ENCODE measurements at regions not wholly inside any gene's neighbourhood (a gene's known extent, or its start where the extent isn't known, plus 50 kb on each side); places are given as distances from the start of the nearest gene placed in this dataset.

DNA sequence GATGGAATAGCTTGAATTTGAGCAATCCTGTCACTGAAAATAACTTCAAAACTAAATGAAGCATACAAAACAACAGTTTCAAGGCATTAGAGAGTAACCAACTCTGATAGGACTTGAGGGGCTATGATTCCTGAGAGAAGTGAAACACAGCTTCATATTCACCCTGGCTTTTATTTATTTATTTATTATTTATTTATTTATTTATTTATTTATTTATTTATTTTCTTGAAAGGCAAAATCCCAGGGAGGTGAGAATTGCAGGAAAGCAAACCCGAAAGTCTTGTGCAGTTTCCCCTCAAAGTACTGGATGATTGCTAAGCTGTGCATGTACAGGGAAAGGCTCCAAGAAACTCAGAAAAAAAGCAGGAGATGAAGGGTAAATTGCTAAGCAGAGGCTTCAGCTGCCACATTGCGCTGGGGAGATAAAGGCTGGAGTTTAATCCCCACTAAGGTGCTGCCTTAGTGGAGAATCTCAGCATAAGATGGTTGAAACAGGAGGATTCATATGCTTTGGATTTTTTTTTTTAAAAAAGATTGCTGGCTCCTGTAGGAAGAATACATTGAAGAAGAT lies 72.9 kb upstream of the COL24A1 start:
- DNase-seq = peak; percentile 9
- TF ChIP-seq, protein P1, sequence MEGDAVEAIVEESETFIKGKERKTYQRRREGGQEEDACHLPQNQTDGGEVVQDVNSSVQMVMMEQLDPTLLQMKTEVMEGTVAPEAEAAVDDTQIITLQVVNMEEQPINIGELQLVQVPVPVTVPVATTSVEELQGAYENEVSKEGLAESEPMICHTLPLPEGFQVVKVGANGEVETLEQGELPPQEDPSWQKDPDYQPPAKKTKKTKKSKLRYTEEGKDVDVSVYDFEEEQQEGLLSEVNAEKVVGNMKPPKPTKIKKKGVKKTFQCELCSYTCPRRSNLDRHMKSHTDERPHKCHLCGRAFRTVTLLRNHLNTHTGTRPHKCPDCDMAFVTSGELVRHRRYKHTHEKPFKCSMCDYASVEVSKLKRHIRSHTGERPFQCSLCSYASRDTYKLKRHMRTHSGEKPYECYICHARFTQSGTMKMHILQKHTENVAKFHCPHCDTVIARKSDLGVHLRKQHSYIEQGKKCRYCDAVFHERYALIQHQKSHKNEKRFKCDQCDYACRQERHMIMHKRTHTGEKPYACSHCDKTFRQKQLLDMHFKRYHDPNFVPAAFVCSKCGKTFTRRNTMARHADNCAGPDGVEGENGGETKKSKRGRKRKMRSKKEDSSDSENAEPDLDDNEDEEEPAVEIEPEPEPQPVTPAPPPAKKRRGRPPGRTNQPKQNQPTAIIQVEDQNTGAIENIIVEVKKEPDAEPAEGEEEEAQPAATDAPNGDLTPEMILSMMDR (IDR thresholded peaks at IDR 0.05; ENCODE audit: low read depth, low read length) = no peak
- Histone ChIP-seq H3K27me3 (ENCODE audit: insufficient read depth, low read depth, severe bottlenecking) (no peaks in the 10 kb centered on the region), H3K27ac (no peak overlapping the region), H3K36me3 (no peaks in the 10 kb centered on the region), H3K4me3 (ENCODE audit: low read depth, low read length) (no peak overlapping the region), H3K9me3 (ENCODE audit: severe bottlenecking) (no peaks in the 10 kb centered on the region)

DNA sequence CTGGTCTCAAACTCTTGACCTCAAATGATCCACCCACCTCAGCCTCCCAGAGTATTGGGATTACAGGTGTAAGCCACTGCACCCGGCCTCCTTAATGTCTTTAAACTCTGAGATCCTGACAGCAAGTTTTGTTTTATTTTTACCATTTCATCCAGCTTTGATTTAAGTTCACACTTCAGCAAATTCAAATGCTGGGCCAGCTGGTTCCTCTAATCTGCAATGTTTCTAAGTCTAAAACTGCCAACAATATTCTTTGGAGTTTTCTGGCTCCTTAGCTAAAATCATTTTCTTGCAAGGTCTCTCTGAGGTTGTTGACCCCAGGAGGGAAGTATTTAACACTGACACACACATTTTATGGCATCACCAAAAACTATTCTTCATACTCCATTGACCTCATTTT lies 72.0 kb upstream of the COL24A1 start:
- DNase-seq = no peak
- TF ChIP-seq, protein P1 (IDR thresholded peaks at IDR 0.05; ENCODE audit: low read depth, low read length) = no peak
- no peaks in the 10 kb centered on the region for H3K9me3 ChIP-seq (ENCODE audit: severe bottlenecking)
- no peak overlapping the region for H3K4me3 ChIP-seq (ENCODE audit: low read depth, low read length)
- no peak overlapping the region for H3K27ac ChIP-seq
- H3K27me3 ChIP-seq (ENCODE audit: insufficient read depth, low read depth, severe bottlenecking) = no peaks in the 10 kb centered on the region
- no peaks in the 10 kb centered on the region for H3K36me3 ChIP-seq

DNA sequence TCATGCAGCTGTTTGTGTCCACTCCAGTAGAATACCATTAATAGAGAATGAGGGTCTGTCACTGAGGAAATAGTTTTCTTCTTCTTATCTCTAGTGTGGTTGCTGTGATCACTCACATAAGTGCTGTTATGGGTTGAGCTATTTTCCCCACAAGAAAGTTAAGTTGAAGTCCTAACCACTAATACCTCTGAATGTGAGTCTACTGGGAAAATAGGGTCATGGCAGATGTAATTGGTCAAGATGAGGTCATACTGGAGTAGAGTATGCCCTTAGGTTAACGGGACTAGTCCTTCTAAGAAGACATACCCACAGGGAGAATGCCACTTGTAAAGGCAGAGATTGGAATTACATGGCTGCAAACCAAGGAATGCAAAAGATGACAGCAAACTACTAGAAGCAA lies 70.5 kb upstream of the COL24A1 start:
- Histone ChIP-seq H3K4me3 (ENCODE audit: low read depth, low read length) (no peak overlapping the region), H3K36me3 (no peaks in the 10 kb centered on the region), H3K27ac (no peak overlapping the region), H3K27me3 (ENCODE audit: insufficient read depth, low read depth, severe bottlenecking) (no peaks in the 10 kb centered on the region), H3K9me3 (ENCODE audit: severe bottlenecking) (no peaks in the 10 kb centered on the region)
- TF ChIP-seq, protein P1 (IDR thresholded peaks at IDR 0.05; ENCODE audit: low read depth, low read length) = no peak
- DNase-seq = no peak

DNA sequence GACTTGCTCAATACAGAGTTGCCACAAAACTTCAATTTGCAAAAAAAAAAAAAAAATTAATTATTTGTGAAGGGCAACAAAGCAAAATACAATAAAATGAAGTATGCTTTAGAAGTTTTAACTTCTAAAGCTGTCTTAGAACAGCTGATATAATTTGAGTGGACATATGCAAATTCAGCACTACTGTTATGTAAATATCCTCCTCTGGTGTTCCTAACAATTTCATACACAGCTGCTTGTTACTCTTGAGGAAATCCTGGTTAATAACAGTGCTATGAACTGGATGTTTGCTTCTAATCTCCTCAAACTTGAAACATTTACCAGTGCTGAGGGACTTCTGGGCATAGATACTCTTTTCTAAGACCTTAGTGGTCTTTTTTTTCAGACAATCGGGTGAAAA lies 69.6 kb upstream of the COL24A1 start:
- H3K27me3 ChIP-seq (ENCODE audit: insufficient read depth, low read depth, severe bottlenecking) = no peaks in the 10 kb centered on the region
- no peak overlapping the region for H3K4me3 ChIP-seq (ENCODE audit: low read depth, low read length)
- H3K27ac ChIP-seq = no peak overlapping the region
- H3K9me3 ChIP-seq (ENCODE audit: severe bottlenecking) = no peaks in the 10 kb centered on the region
- H3K36me3 ChIP-seq = no peaks in the 10 kb centered on the region
- TF ChIP-seq, protein P1 (IDR thresholded peaks at IDR 0.05; ENCODE audit: low read depth, low read length) = no peak
- no peak for DNase-seq

DNA sequence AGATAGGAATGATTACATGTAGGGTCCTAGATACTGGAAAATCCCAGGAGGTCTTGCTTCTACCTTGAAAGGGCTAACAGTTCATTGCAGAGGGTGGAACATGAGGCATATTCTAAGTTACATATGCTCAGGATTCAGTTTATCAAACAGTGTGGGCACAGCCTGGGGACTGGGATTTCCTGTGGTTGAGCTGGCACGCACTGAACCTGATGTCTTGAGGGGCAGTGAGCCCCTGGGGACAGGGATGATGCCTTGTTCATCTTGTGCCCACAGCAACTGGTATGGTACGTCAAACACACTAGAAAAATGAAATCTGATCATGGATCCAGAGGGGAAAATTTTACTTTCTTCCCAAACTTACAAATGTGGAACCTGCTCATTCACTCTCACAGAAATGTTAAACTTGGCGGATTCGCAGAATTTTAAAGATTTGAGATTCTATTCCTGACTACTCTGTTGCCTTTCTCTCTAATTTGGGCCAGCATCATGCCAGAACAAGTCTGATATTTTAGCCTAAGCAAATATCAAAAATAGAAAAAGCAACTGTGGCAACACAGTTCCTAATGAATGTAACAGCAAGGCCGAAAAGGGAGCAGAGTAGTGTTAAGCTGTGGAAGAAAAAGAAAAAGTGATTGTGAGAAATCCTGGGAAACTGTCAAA lies 68.2 kb upstream of the COL24A1 start:
- no peak for DNase-seq
- TF ChIP-seq, protein P1 (IDR thresholded peaks at IDR 0.05; ENCODE audit: low read depth, low read length) = no peak
- Histone ChIP-seq H3K36me3 (no peaks in the 10 kb centered on the region), H3K27ac (no peak overlapping the region), H3K4me3 (ENCODE audit: low read depth, low read length) (no peak overlapping the region), H3K9me3 (ENCODE audit: severe bottlenecking) (no peaks in the 10 kb centered on the region), H3K27me3 (ENCODE audit: insufficient read depth, low read depth, severe bottlenecking) (no peaks in the 10 kb centered on the region)

DNA sequence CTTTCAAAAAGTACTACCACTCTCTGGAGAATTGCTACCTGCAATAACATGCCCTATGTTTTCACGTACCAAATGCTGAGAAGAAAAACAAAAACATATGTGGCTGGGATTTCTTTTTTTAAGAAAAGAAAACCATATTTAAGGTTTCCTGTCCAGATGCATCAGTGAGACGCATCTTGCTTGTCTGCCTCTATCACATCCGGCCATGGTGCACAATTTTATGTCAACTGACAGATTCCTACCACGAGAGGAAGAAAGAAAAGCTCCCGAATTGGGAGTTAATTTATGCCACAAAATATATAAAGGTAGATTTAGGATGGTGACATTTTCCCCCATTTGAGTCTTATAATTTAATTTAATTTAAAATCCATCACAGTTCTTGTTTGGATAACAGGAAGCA lies 62.3 kb upstream of the COL24A1 start:
- no peak overlapping the region for H3K4me3 ChIP-seq (ENCODE audit: low read depth, low read length)
- no peaks in the 10 kb centered on the region for H3K27me3 ChIP-seq (ENCODE audit: insufficient read depth, low read depth, severe bottlenecking)
- no peak for DNase-seq
- no peak overlapping the region for H3K27ac ChIP-seq
- H3K36me3 ChIP-seq = no peaks in the 10 kb centered on the region
- no peaks in the 10 kb centered on the region for H3K9me3 ChIP-seq (ENCODE audit: severe bottlenecking)
- TF ChIP-seq, protein P1 (IDR thresholded peaks at IDR 0.05; ENCODE audit: low read depth, low read length) = no peak
